ENCODE measurements at regions not wholly inside any gene's neighbourhood (a gene's known extent, or its start where the extent isn't known, plus 50 kb on each side); places are given as distances from the start of the nearest gene placed in this dataset.

- no peak for TF ChIP-seq CTCF (IDR thresholded peaks at IDR 0.05; ENCODE audit: insufficient read depth, low read length)
- TF ChIP-seq REST (IDR thresholded peaks at IDR 0.05; ENCODE audit: insufficient replicate concordance, low read depth): no peak
- TF ChIP-seq SPI1 (IDR thresholded peaks at IDR 0.05; ENCODE audit: borderline replicate concordance, low read depth): no peak
- TF ChIP-seq GABPA (IDR thresholded peaks at IDR 0.05; ENCODE audit: low read depth): no peak
These were observed 430.1 kb upstream of the NPVF start for GRCh38 chr7:25658375-25658774.

Data from HL-60 (cell line).